ENCODE measurements at regions not wholly inside any gene's neighbourhood (a gene's known extent, or its start where the extent isn't known, plus 50 kb on each side); places are given as distances from the start of the nearest gene placed in this dataset.

- no peak for DNase-seq
- dilution Hi-C loops (cut with HindIII; ENCODE audit: low sequenced_read_pairs, unreplicated experiment) = no loop called here
- no peaks in the 10 kb centered on the region for H3K36me3 ChIP-seq (ENCODE audit: control insufficient read depth, insufficient read depth, low read length)
- no peaks in the 10 kb centered on the region for H4K20me1 ChIP-seq (ENCODE audit: insufficient read depth, low read length)
- H3K14ac ChIP-seq (replicated peaks; ENCODE audit: low read depth, low read length) = no peak overlapping the region
- H3K9me3 ChIP-seq (ENCODE audit: control insufficient read depth, insufficient read depth, low read length) = no peaks in the 10 kb centered on the region
- no peak overlapping the region for H3K23ac ChIP-seq (ENCODE audit: low read depth, low read length)
- H2BK15ac ChIP-seq (ENCODE audit: low read depth, low read length) = no peak overlapping the region
- no peak overlapping the region for H3K27ac ChIP-seq (ENCODE audit: insufficient read depth, low read length)
- peaks cover 11% of the 10 kb centered on the region; the same call in 1 of the 2 replicates for H3K4me1 ChIP-seq (ENCODE audit: control insufficient read depth, insufficient read depth, low read length)
- no peak overlapping the region for H3K4me3 ChIP-seq (ENCODE audit: insufficient read depth, low read depth, low read length)
- H3K4ac ChIP-seq (ENCODE audit: low read depth, low read length) = no peak overlapping the region
- ATAC-seq (ENCODE audit: low read depth) = no peak
- ChIA-PET POLR2A (ENCODE audit: unreplicated experiment) (no interaction called here), CTCF (no interaction called here)
- no peak overlapping the region for H2AFZ ChIP-seq (replicated peaks; ENCODE audit: low read length, poor library complexity)
- no peak overlapping the region for H3K9ac ChIP-seq (ENCODE audit: low read depth, low read length)
- H2BK5ac ChIP-seq (ENCODE audit: low read depth, low read length, poor library complexity, severe bottlenecking) = peak overlapping the region; percentile 61
- intact Hi-C loops (cut with micrococcal nuclease) = no loop called here
- in situ Hi-C loops (cut with MboI; ENCODE audit: low sequenced_read_pairs) = loop anchor here (25.0 kb wide), 1 partner anchor 96 kb away; no protein-coding TSS in a partner anchor
- H4K8ac ChIP-seq (ENCODE audit: low read depth in 2 of 2, low read length in 2 of 2) = no peak overlapping the region; a peak in 1 of 4 replicates
- H3K56ac ChIP-seq (ENCODE audit: extremely low read depth, insufficient read depth, low read length) = no peak overlapping the region
- TF ChIP-seq CTCF (conservative IDR thresholded peaks at IDR 0.05; ENCODE audit: low read depth, low read length) (no peak), BHLHE40 (IDR thresholded peaks at IDR 0.05; ENCODE audit: low read depth, low read length) (no peak), MAZ (IDR thresholded peaks at IDR 0.05; ENCODE audit: borderline replicate concordance, low read depth, low read length) (no peak), RCOR1 (IDR thresholded peaks at IDR 0.05; ENCODE audit: insufficient replicate concordance, low read length) (no peak), RFX5 (IDR thresholded peaks at IDR 0.05; ENCODE audit: low read depth, low read length) (no peak), FOS (IDR thresholded peaks at IDR 0.05; ENCODE audit: low read depth, low read length) (no peak), CHD1 (IDR thresholded peaks at IDR 0.05; ENCODE audit: low read depth, low read length) (no peak), MXI1 (IDR thresholded peaks at IDR 0.05; ENCODE audit: borderline replicate concordance, low read depth, low read length) (no peak), ELK1 (IDR thresholded peaks at IDR 0.05; ENCODE audit: borderline replicate concordance, low read depth, low read length) (no peak), POLR2A (IDR thresholded peaks at IDR 0.05; ENCODE audit: low read depth, low read length) (no peak), SMC3 (IDR thresholded peaks at IDR 0.05; ENCODE audit: low read depth, low read length) (no peak)
- H4K91ac ChIP-seq (ENCODE audit: insufficient read depth, low read depth, low read length) = no peak overlapping the region
- BruUV-seq (replicated peaks) = no TSS peak
- 0 out of 2 replicates have a peak, but pooled peaks cover 4% of the 10 kb centered on the region for H3K9me1 ChIP-seq (ENCODE audit: insufficient read depth, low read length)
- no CpG with 5 or more reads among the region's 1 CpG for WGBS, 2 experiments (ENCODE audit: extremely low coverage in 2 of 2, insufficient read length in 1 of 2)
- no peak overlapping the region for H2AK9ac ChIP-seq (replicated peaks; ENCODE audit: low read depth, low read length, poor library complexity)
- H2BK20ac ChIP-seq (ENCODE audit: low read depth, low read length) = no peak overlapping the region
- no peak overlapping the region for H2AK5ac ChIP-seq (ENCODE audit: low read depth, low read length)
- no peaks in the 10 kb centered on the region for H3K27me3 ChIP-seq (ENCODE audit: control insufficient read depth, insufficient read depth, low read length)
- no peak overlapping the region for H3K4me2 ChIP-seq (ENCODE audit: low read depth, low read length)
- no peak overlapping the region for H2BK120ac ChIP-seq (ENCODE audit: low read depth, low read length)
- H3K79me1 ChIP-seq (ENCODE audit: low read depth in 1 of 2, low read length in 2 of 2) = no peaks in the 10 kb centered on the region
- H3K18ac ChIP-seq (ENCODE audit: low read depth, low read length) = peak overlapping the region; percentile 42; the same call in 1 of the 2 replicates
- no peak overlapping the region; the same call in 1 of the 2 replicates for H4K5ac ChIP-seq (ENCODE audit: low read depth, low read length)
Measured at GRCh38 chr4:10183462-10183861, 66.9 kb upstream of the WDR1 start.
